HG03521 (cell line): ENCODE measurements at regions not wholly inside any gene's neighbourhood (a gene's known extent, or its start where the extent isn't known, plus 50 kb on each side); places are given as distances from the start of the nearest gene placed in this dataset.
"Not testable (repeated sequence)": the region's sequence is repeated elsewhere in the genome, so short reads cannot be mapped to it uniquely, and the experiment has no call there.

ENCODE experiments used
- ATAC-seq: cut with Tn5 transposase; IDR thresholded peaks from one replicate; pipeline ENCODE4 v1.9.1; 2021; ENCODE audit warnings: mild to moderate bottlenecking, moderate library complexity; ENCODE audit not compliant: unreplicated experiment

DNA sequence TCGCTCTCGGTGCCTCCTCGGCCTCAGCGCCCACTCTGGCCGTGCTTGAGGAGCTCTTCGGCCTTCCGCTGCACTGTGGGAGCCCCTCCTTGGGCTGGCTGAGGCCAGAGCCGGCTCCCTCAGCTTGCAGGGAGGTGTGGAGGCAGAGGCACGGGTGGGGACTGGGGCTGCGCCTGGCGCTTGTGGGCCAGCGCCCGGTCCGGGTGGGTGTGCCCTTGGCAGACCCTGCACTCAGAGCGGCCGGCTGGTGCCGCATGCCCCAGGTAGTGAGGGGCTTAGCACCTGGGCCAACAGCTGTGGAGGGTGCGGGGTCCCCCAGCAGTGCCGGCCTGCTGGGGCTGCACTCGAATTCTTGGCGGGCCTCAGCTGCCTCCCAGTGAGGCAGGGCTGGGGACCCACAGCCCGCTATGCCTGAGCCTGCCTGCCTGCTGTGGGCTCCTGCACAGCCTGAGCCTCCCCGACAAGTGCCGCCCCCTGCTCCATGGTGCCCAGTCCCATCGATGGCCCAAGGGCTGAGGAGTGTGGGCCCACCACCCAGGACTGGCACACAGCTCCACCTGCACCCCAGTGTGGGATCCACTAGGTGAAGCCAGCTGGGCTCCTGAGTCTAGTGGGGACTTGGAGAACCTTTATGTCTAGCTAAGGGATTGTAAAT, 2085.2 kb upstream of the ACO1 start:
- ATAC-seq = no peak

DNA sequence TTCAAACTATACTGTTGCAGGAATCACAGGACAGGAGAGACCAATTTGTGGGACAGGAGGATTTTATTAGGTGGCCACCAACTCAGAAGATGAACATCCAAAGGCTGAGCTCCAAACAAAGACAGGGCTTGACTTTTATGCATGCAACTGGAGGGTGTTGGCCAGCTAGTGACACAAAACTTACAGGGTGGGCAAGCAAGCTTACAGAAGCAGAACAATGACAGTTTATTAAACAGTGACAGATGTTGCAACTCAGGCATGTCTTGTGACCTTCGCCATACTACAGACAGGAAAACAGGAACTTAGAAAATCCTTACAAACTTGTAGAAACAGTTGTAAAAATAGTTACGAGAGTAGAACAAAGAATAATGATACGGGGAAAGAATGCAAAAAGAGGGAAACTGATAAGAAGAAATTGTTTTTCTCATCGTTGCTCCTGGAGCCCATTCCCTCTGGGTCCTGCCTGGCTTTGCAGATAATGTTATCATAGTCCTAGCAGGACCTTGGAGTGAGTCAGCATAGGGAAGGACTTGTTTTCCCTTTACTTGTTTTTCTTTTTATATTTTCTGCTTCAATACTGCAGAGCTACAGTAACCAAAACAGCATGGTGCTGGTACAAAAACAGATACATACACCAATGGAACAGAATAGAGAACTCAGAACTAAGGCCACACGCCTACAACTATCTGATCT, 2083.0 kb upstream of the ACO1 start:
- ATAC-seq = no peak

DNA sequence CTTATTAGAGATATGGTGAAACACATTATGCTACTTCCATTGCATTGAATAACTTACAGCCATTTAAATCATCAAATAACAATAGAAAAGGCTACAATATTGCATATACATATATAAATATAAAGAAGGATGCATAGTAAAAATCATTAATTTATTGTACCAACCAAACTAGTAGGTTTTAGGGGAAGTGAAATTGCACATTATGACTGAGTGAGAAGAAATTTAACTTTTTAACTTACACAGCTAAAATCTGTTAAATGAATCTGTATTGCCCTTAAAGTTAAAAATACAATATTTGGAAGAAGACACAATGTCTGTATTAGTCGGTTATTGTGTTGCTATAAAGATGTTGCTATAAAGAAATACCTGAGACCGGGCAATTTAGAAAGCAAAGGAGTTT, 2073.7 kb upstream of the ACO1 start:
- ATAC-seq = no peak

DNA sequence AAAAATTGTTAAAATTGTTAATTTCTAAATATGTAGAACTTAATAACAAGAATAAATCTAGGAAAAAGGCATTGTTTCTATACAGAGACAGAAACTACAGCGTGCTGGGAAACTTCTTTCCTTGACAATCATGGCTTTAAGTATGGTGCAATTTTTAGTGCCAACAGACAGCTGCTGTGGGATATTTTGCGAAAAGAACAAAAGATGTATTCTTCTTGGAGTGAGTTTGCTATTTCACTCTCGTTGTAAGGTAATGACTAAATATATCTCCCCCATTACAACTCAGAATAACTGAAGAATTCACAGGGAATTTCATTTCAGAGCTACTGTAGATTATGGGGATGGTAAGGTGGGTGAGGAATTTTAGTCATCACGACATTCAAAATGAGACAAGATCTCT, 2055.0 kb upstream of the ACO1 start:
- ATAC-seq = no peak

DNA sequence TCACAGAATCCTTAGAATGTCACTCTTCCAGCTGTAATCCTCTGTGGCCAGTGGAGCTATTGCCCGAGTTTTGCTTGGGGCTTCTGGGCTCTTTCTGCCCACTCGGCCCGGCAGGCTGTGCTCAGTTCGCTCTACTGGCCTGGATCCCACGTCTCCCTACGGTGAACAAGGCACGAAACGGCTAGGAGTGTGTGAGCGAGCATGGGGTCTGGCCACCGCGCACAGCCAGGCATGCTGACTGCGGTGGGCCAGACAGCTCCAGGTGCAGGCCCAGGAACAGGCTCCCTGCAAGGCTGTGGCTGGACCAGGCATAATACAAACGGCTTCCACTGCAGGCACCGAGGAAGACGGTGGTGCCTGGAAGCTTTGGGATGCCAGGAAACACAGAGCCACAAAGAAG, 2035.5 kb upstream of the ACO1 start:
- no peak for ATAC-seq

DNA sequence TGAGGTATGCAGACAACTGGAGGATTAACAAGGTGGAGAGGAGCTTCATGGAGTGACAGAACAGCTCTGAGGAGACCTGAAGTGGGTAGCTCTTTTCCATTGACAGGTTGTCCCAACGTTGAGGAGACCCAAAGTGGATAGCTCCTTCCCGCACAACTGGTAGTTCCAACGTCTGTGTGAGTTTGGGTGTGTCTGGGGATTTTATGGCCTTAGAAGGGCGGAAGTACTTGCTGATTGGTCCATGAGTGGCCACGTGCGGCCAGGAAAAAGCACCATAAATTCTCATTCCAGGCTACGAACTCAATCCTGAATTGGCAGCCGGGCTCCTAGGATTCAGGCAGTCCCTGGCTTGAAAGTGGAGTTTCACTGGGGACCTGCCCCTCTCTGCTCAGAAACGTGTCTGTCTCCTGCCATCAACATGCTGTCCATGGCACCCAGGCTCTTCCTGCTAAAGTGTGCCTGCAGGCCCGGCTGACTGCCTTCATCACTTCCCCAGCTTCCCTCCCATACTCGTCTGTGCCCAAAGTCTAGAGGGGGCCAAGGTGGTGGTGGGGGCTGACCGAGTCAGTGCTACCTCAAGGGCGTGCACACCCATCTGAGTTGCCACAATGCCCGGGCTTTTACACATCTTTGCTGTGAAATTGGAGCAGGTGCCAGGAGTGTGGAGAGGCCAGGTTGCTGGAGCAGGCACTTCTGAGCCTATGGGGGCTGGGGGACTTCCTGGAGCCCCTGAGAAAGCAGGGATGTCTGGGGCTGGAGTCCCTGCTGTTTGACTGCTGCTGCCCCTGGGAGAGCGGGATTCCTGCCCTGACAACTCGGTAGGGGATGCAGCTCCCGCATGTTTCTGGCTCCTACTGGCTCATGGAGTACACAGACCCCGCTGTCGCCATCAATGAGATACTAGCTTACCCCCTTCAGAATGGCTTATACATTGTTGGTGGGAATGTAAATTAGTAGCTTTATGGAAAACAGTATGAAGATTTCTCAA, 2034.6 kb upstream of the ACO1 start:
- no peak for ATAC-seq

DNA sequence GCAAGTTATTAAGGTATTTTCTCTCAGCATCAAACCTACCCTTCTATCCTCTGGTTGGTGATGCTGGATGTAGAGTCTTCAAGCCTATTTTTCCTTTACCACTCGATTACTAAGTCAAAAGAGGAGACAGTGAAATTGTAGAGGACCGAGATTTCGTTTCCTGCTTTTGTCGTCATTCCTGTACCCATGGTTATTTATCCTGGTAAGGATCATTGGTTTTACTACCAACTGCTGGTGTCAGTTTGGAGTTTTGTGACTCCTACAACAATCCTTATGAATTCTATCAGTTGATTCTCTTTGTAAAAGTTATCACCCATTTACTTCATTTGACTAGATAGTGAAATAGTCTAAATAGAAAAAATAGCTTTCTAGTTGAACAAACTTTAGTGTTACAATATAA, 2028.2 kb upstream of the ACO1 start:
- no peak for ATAC-seq

DNA sequence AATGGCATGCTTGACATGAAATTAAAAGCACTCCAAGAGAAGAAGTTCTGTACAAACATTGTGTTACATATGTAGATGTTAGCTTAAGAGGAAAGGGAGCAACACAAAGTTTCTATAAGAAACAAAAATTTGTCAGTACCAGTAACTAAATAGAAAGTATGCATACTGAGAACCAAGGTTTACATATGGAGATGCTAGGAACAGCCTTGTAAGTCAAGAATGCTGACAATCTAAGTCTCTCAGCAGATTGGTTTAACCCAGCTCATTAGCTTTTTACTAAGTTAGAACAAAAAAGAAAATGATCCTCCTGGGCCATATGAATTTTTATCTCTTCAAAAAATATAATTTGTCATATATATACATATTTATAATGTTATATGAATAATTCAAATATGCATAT, 2022.1 kb upstream of the ACO1 start:
- no peak for ATAC-seq

DNA sequence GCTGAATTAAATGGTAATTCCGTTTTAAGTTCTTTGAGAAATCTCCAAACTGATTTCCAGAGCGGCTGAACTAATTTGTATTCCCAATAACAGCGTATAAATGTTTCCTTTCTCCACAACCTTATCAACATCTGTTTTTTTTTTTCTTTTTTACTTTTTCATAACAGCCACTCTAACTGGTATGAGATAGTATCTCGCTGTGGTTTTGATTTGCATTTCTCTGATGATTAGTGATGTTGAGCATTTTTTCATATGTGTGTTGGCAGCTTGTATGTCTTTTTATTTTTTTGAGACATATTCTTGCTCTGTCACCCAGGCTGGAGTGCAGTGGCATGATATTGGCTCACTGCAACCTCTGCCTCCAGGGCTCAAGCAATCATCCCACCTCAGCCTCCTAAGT, 2018.3 kb upstream of the ACO1 start:
- ATAC-seq = not testable (repeated sequence)

DNA sequence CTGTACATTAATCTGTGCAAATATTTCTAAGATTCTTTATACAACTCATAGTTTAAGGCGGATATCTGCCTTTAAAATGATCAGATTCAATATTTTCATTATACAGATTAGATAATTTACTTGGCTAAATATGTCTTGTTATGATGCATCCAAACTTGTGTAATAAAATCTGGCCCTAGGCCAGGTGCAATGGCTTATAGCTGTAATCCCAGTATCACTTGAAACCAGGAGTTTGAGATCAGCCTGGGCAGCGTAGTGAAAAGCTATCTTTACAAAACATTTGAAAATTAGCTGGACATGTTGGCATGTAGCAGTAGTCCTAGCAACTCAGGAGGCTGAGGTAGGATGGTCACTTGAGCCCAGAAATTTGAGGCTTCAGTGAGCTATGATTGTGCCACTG, 2002.2 kb upstream of the ACO1 start:
- no peak for ATAC-seq

DNA sequence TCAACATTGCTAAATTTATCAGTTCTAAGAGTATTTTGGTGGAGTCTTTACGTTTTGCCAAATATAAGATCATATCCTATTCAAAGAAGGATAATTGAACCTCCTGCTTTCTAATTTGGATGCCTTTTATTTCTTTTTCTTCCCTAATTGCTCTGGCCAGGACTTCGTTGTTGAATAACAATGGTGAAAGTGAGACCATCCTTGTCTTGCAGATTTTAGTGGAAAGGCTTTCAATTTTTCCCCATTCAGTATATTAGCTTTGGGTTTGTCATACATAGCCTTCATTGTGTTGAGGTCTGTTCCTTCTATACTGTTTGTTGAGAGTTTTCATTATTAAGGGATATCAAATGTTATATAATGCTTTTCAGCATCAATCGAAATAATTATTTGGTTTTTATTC, 1974.2 kb upstream of the ACO1 start:
- no peak for ATAC-seq

DNA sequence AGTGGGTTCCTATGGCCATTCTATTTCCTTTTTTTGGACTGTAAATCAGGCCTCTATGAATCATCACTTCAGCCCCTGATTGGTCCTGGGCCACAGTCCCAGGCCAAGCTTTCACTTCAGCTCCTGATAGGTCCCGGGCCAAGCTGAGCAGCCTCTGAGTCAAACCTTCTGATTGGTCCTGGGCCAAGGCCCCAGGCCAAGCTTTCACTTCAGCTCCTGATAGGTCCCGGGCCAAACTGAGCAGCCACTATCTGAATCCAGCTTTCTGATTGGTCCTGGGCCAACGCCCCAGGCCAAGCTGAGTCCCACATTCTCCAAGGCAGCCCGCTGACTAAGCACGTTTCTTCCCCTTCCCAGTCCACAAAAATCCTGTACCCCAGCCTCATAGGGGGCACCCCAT, 1972.9 kb upstream of the ACO1 start:
- no peak for ATAC-seq

DNA sequence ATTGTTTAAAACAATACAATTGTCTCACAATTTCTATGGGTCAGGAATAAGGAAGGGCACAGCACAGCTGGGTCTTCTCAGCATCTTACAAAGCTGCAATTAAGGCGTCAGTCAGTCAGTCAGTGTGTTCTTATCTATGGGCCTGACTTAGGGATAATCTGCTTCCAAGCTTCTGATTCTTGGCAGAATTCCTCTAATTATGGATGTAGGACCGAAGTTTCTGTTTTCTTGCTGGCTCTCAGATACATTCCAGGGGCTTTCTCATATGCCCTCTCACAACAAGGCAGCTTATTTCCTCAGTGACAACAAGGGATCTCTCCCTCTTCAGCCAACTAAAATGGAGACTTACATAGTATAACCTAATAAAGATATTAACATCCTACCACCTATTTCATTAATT, 1925.3 kb upstream of the ACO1 start:
- ATAC-seq = no peak

DNA sequence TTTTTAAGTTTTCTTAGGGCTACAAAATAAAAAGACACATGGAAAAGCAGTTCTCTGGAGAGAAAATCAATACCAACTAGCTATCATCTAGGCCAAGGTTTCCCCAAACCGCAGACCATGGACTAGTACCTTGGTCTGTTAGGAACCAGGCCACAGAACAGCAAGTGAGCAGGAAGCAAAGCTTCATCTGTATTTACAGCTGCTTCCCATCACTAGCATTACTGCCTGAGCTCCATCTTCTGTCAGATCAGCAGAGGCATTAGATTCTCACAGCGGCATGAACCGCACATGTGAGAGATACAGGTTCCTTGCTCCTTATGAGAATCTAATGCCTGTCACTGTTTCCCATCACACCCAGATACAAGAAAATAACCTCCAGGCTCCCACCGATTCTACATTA, 1907.6 kb upstream of the ACO1 start:
- ATAC-seq = no peak

DNA sequence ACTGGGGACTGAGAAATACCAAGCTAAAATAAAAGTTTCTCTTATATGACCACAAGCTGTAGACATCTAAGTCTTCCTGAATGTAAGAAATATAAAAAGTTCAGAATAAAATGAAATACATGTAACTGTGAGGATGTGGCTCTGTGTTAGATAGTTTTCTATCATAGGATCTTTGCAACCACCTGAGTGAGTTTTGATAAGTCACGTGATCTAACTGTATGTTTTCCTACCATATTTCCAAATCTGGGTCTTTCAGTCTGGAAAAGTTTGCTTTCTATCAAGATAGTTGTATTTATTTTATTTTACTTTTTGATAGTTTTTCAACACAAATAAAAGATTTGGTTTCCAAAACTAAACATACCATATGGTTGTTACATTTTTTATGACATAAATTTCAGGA, 1905.8 kb upstream of the ACO1 start:
- ATAC-seq = no peak

DNA sequence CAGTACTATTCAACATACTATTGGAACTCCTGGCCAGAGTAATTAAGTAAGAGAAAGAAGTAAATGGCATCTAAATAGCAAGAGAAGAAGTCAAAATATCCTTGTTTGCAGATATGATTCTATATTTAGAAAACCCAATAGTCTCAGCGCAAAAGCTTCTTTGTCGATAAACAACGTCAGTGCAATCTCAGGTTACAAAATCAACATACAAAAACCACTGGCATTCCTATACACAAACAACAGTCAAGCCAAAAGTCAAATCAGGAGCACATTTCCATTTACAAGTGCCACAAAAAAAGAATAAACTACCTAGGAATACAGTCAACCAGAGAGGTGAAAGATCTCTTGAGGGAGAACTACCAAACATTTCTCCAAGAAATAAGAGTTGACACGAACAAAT, 1901.9 kb upstream of the ACO1 start:
- ATAC-seq = no peak

DNA sequence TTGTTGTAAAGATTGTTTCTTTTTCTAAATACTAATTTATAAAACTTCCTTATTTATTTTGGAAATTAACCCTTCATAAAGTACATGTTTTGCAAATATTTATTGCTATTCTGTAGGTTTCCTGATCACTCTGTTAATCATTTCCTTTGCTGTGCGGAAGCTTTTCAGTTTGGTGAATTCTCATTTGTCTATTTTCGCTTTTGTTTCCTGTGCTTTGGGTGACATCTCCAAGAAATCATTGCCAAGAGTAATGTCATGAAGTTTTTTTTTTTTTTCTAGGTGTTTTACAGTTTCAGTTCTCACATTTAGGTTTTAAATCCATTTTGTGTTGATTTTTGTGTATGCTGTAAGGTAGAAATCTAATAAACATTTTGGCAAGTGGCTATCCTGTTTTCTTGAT, 1899.8 kb upstream of the ACO1 start:
- no peak for ATAC-seq

DNA sequence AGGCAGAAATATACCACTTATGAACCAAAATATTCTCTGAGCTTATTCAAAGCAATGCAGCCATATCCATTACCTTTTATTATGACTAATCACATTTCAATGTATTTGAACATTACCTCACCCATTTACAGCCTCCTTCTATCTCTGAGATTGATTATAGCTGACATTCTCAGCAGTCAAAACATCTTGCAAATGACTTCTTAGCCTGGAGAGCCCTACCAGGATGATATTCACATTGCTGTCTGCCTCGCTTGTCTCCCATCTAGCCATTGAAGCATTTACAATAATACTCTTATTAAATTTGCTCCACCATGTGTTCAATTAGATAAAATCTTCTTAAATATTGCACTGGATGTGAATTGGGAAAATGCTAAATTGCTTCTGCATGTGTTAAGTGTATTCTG, 1879.9 kb upstream of the ACO1 start:
- no peak for ATAC-seq

DNA sequence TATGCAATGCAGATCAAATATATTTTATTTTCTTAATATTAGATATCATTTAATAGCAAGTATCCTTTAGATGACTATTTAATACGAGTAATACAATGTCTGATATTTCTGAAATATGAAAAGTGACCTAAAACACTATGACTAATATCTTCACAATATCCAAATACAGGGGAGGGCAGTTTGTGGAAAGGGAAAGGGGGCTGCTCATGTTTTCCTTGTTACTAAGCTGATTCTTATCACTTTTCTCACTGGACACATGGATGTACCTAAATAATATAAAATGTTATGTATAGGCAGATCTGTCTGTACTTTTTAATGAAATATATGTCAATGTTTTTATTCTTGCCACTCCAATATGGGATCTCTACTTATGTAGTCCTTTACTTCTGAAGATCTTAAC, 1879.1 kb upstream of the ACO1 start:
- no peak for ATAC-seq

DNA sequence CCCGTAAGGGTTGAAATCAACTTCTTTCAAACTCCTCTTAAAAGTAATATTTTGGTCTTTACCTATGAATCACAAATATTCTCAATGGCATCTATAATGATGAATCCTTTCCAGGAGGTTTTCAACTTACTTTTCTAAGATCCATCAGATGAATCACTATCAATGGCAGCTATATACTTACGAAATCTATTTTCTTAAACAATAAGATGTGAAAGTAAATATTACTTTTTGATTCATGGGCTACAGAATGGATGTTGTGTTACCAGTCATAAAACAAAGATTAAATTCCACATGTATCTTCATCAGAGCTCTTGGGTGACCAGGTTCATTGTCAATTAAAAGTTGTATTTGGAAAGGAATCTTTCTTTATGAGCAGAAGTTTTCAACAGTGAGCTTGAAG, 1877.7 kb upstream of the ACO1 start:
- no peak for ATAC-seq

DNA sequence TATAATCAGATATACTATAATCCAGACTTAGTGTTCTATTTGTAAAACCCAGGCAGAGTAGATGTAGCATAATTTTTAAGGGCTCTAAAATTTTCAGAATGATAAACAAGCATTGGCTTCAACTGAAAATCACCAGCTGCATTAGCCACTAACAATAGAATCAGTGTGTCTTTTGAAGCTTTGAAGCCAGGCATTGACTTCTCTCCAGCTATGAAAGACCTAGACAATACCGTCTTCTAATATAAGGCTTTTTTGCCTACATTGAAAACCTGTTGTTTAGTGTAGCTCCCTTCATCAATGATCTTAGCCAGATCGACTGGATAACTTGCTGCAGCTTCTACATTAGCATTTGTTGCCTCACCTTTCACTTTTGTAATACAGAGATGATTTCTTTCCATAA, 1877.3 kb upstream of the ACO1 start:
- ATAC-seq = no peak

DNA sequence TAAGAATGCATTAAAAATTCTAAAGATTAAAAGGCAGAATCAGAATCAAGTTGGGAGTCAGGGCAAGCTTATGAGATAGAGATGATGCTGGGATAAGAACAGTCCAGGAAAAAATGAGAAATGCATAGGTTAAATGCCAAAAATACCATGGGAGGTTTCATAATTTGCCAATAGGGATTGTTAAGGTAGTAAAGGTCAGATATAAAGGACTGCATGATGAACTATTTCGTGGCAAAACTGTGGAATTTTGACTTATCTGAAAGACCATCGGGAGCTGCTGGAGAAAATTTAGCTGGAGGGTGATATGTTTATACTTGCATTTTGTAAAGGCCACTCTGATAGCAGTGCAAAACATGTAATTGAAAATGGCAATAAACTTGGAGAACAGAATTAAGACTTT, 1872.8 kb upstream of the ACO1 start:
- no peak for ATAC-seq
